Osteoblast (primary cell): ENCODE measurements at regions not wholly inside any gene's neighbourhood (a gene's known extent, or its start where the extent isn't known, plus 50 kb on each side); places are given as distances from the start of the nearest gene placed in this dataset.

Source experiments
- DNase-seq: peaks from one replicate; pipeline ENCODE4 v3.0.0; 2011; ENCODE audit warnings: low spot score, mixed read lengths; ENCODE audit not compliant: insufficient read length; ENCODE audit errors: missing footprints
- H2AFZ ChIP-seq: 2 replicates; pipeline ENCODE4 v1.6.0; 2011; ENCODE audit warnings: mild to moderate bottlenecking, low read length
- H3K27ac ChIP-seq: 2 replicates; pipeline ENCODE4 v1.5.1; 2011; ENCODE audit warnings: mild to moderate bottlenecking, low read depth, low read length, moderate library complexity
- H3K27me3 ChIP-seq: 2 replicates; pipeline ENCODE4 v1.6.0; 2012; ENCODE audit warnings: mild to moderate bottlenecking, control low read depth, inconsistent platforms, low read length, moderate library complexity; ENCODE audit not compliant: insufficient read depth
- H3K36me3 ChIP-seq: 2 replicates; pipeline ENCODE4 v1.5.1; 2011; ENCODE audit warnings: mild to moderate bottlenecking, low read length, control low read depth, moderate library complexity; ENCODE audit not compliant: insufficient read depth
- H3K4me1 ChIP-seq: 2 replicates; pipeline ENCODE4 v1.5.1; 2011; ENCODE audit warnings: mild to moderate bottlenecking, low read length, control low read depth, moderate library complexity; ENCODE audit not compliant: insufficient read depth
- H3K4me2 ChIP-seq: 2 replicates; pipeline ENCODE4 v1.6.0; 2011; ENCODE audit warnings: mild to moderate bottlenecking, low read length; ENCODE audit not compliant: insufficient read depth
- H3K4me3 ChIP-seq: fragments of 200-600 bp; sonication (generic); 3 replicates; pipeline ENCODE4 v1.5.1; 2012; ENCODE audit warnings: mild to moderate bottlenecking, low read length, inconsistent platforms; ENCODE audit not compliant: insufficient read depth
- H3K79me2 ChIP-seq: 2 replicates; pipeline ENCODE4 v1.6.0; 2012; ENCODE audit warnings: mild to moderate bottlenecking, low read length, control low read depth, inconsistent platforms; ENCODE audit not compliant: insufficient read depth
- H3K9me3 ChIP-seq: 2 replicates; pipeline ENCODE4 v1.5.1; 2011; ENCODE audit warnings: low read depth, low read length, control low read depth
- H4K20me1 ChIP-seq: 2 replicates; pipeline ENCODE4 v1.6.0; 2012; ENCODE audit warnings: mild to moderate bottlenecking, low read length, control low read depth; ENCODE audit not compliant: insufficient read depth
- TF ChIP-seq, protein P1 (sequence below): IDR thresholded peaks from 2 replicates; pipeline ENCODE4 v1.5.1; 2011; ENCODE audit warnings: mild to moderate bottlenecking, low read depth, low read length, moderate library complexity; ENCODE audit errors: extremely low read depth

DNA sequence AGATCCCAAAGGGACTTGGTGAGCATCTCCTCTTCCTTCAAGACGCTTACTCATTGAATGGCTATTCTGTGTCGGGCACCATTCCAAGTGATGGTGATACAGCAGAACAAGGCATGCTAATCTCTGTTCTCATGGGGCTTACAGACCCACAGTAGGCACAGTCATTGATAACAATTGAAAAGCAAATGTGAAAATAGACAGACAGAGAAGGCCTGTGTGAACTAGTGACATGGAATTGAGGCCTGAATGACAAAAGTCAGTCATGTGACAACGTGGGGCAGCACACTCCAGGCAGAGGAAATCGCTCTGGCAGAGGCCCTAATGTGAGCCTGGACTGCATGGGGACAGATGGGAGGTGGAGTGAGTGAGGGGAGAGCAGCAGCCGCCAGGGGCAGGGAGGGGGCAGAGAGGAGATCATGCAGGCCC, 70.7 kb upstream of the CPLX2 start:
- no peak overlapping the region for H3K4me2 ChIP-seq
- DNase-seq: no peak
- no peaks in the 10 kb centered on the region for H4K20me1 ChIP-seq
- peaks cover 2% of the 10 kb centered on the region for H3K27me3 ChIP-seq
- H3K9me3 ChIP-seq: no peaks in the 10 kb centered on the region
- no peaks in the 10 kb centered on the region for H3K4me1 ChIP-seq
- H3K36me3 ChIP-seq: no peaks in the 10 kb centered on the region
- TF ChIP-seq, protein P1, sequence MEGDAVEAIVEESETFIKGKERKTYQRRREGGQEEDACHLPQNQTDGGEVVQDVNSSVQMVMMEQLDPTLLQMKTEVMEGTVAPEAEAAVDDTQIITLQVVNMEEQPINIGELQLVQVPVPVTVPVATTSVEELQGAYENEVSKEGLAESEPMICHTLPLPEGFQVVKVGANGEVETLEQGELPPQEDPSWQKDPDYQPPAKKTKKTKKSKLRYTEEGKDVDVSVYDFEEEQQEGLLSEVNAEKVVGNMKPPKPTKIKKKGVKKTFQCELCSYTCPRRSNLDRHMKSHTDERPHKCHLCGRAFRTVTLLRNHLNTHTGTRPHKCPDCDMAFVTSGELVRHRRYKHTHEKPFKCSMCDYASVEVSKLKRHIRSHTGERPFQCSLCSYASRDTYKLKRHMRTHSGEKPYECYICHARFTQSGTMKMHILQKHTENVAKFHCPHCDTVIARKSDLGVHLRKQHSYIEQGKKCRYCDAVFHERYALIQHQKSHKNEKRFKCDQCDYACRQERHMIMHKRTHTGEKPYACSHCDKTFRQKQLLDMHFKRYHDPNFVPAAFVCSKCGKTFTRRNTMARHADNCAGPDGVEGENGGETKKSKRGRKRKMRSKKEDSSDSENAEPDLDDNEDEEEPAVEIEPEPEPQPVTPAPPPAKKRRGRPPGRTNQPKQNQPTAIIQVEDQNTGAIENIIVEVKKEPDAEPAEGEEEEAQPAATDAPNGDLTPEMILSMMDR: no peak
- no peak overlapping the region for H3K4me3 ChIP-seq
- no peaks in the 10 kb centered on the region for H3K79me2 ChIP-seq
- H2AFZ ChIP-seq: no peak overlapping the region
- H3K27ac ChIP-seq: no peak overlapping the region

DNA sequence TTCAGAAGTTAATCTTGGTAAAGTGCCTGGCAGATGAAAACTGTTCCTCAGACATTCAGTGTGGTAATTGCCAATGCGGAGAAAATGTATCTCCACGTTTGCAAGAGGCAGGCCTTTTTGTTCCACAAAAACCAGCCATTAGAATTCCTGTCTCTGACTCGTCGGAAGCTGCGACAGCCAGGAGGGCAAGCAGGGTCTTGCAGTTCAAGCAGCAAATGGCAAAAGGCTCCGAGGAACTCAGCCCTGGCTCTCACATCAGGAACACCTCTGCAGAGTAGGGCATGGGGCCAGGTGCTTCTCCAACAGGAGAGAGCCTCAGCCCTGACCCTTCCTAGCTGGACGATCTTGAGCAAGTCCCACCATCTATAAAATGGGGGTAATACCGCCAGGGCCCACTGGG, 69.0 kb upstream of the CPLX2 start:
- H3K4me2 ChIP-seq: no peak overlapping the region
- H3K4me3 ChIP-seq: no peak overlapping the region
- no peaks in the 10 kb centered on the region for H3K9me3 ChIP-seq
- H3K4me1 ChIP-seq: no peaks in the 10 kb centered on the region
- no peaks in the 10 kb centered on the region for H3K79me2 ChIP-seq
- no peak for DNase-seq
- H3K36me3 ChIP-seq: no peaks in the 10 kb centered on the region
- H2AFZ ChIP-seq: no peak overlapping the region
- no peaks in the 10 kb centered on the region for H4K20me1 ChIP-seq
- TF ChIP-seq, protein P1: no peak
- H3K27me3 ChIP-seq: peaks cover 5% of the 10 kb centered on the region
- no peak overlapping the region for H3K27ac ChIP-seq

DNA sequence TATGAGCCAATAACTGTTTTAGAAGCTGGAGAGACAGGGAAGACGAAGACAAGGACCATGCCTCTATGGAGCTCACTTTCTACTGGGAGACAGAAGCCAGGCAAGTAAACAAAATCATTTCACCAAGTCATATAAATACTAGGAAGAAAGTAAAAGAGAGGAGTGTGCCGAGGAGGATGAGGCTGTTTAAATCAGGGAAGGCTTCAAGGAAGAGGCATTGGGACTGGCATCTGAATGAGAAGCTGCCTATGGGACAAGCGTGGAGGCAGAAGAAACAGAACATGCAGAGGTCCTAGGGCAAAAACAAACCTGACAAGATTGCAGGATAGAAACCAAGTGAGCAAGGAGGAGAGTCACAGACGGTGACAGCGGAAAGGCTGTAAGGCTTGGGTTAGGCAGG, 68.1 kb upstream of the CPLX2 start:
- no peak overlapping the region for H3K27ac ChIP-seq
- H3K4me3 ChIP-seq: no peak overlapping the region
- peaks cover 5% of the 10 kb centered on the region for H3K27me3 ChIP-seq
- no peak for DNase-seq
- no peak overlapping the region for H3K4me2 ChIP-seq
- TF ChIP-seq, protein P1: no peak
- no peaks in the 10 kb centered on the region for H3K36me3 ChIP-seq
- no peaks in the 10 kb centered on the region for H3K79me2 ChIP-seq
- no peaks in the 10 kb centered on the region for H4K20me1 ChIP-seq
- H3K4me1 ChIP-seq: no peaks in the 10 kb centered on the region
- no peak overlapping the region for H2AFZ ChIP-seq
- H3K9me3 ChIP-seq: no peaks in the 10 kb centered on the region

DNA sequence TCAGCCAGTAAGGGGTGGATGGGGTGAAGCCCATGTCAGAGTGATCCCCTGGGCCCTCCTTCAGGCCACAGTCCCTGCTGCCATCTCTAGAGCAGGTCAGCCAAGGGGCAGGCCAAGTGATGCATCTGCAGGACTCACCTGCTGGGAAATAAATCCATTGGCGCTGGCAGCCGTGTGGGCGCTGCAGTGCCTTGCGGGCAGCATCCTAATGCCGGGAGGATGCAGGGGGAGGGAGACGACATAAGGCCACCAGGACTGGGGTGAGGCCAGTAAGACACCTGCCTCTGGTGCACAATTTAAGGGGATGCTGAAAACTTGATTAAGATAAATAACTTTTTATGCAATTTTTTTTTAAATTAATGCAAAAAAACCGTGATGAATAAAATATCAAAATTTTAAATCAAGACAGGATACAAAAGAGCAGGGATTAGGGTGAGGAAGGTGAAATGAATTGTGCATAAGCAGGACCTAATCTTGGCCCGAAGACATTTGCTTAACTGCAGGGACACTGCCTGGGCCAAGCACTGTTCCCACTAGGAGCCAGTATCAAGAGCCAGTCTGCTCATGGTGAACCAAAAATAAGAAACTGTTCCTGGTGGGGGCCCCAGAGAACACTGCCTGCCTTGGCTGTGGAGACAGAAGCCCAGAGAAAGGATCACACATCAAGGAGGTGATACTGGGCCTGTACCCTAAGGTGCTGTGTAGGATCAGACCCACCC, 67.5 kb upstream of the CPLX2 start:
- peaks cover 1% of the 10 kb centered on the region for H4K20me1 ChIP-seq
- H3K9me3 ChIP-seq: no peaks in the 10 kb centered on the region
- no peak overlapping the region for H3K4me3 ChIP-seq
- no peak overlapping the region for H2AFZ ChIP-seq
- TF ChIP-seq, protein P1: no peak
- no peaks in the 10 kb centered on the region for H3K79me2 ChIP-seq
- no peaks in the 10 kb centered on the region for H3K4me1 ChIP-seq
- DNase-seq: no peak
- no peaks in the 10 kb centered on the region for H3K36me3 ChIP-seq
- H3K27me3 ChIP-seq: peaks cover 5% of the 10 kb centered on the region
- no peak overlapping the region for H3K4me2 ChIP-seq
- no peak overlapping the region for H3K27ac ChIP-seq
